Endothelial cell (in vitro differentiated cells): ENCODE measurements at regions not wholly inside any gene's neighbourhood (a gene's known extent, or its start where the extent isn't known, plus 50 kb on each side); places are given as distances from the start of the nearest gene placed in this dataset.

Source experiments
- DNase-seq: peaks from one replicate; pipeline ENCODE4 v3.0.0; 2021; ENCODE audit warnings: low spot score
- H3K27ac Mint-ChIP-seq: one replicate; pipeline ENCODE4 v1.8.0; 2021; ENCODE audit warnings: mixed read lengths, inconsistent platforms; ENCODE audit not compliant: unreplicated experiment
- H3K27me3 Mint-ChIP-seq: one replicate; pipeline ENCODE4 v1.8.0; 2021; ENCODE audit warnings: mild to moderate bottlenecking, moderate library complexity, mixed read lengths, inconsistent platforms; ENCODE audit not compliant: unreplicated experiment
- H3K36me3 Mint-ChIP-seq: one replicate; pipeline ENCODE4 v1.8.0; 2021; ENCODE audit warnings: mild to moderate bottlenecking, low read depth, mixed read lengths, inconsistent platforms; ENCODE audit not compliant: unreplicated experiment
- H3K4me1 Mint-ChIP-seq: one replicate; pipeline ENCODE4 v1.8.0; 2021; ENCODE audit warnings: mild to moderate bottlenecking, mixed read lengths, inconsistent platforms; ENCODE audit not compliant: unreplicated experiment
- H3K4me3 Mint-ChIP-seq: one replicate; pipeline ENCODE4 v1.8.0; 2021; ENCODE audit warnings: mild to moderate bottlenecking, mixed read lengths, inconsistent platforms; ENCODE audit not compliant: unreplicated experiment
- H3K9me3 Mint-ChIP-seq: one replicate; pipeline ENCODE4 v1.8.0; 2021; ENCODE audit warnings: mixed read lengths, inconsistent platforms; ENCODE audit not compliant: unreplicated experiment
- TF ChIP-seq, protein P1 (sequence below): fragments of 200-600 bp; sonication (generic); IDR thresholded peaks from one replicate; pipeline ENCODE4 v1.5.0; 2021; ENCODE audit warnings: antibody characterized with exemption; ENCODE audit not compliant: unreplicated experiment

GRCh38 chr2:184294831-184295230 lies 303.5 kb upstream of the ZNF804A start:
- Mint-ChIP-seq H3K9me3 (no peaks in the 10 kb centered on the region), H3K4me1 (no peaks in the 10 kb centered on the region), H3K27ac (no peak overlapping the region), H3K36me3 (no peaks in the 10 kb centered on the region), H3K4me3 (no peak overlapping the region), H3K27me3 (no peaks in the 10 kb centered on the region)
- no peak for DNase-seq
- TF ChIP-seq, protein P1, sequence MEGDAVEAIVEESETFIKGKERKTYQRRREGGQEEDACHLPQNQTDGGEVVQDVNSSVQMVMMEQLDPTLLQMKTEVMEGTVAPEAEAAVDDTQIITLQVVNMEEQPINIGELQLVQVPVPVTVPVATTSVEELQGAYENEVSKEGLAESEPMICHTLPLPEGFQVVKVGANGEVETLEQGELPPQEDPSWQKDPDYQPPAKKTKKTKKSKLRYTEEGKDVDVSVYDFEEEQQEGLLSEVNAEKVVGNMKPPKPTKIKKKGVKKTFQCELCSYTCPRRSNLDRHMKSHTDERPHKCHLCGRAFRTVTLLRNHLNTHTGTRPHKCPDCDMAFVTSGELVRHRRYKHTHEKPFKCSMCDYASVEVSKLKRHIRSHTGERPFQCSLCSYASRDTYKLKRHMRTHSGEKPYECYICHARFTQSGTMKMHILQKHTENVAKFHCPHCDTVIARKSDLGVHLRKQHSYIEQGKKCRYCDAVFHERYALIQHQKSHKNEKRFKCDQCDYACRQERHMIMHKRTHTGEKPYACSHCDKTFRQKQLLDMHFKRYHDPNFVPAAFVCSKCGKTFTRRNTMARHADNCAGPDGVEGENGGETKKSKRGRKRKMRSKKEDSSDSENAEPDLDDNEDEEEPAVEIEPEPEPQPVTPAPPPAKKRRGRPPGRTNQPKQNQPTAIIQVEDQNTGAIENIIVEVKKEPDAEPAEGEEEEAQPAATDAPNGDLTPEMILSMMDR, result no peak

DNA sequence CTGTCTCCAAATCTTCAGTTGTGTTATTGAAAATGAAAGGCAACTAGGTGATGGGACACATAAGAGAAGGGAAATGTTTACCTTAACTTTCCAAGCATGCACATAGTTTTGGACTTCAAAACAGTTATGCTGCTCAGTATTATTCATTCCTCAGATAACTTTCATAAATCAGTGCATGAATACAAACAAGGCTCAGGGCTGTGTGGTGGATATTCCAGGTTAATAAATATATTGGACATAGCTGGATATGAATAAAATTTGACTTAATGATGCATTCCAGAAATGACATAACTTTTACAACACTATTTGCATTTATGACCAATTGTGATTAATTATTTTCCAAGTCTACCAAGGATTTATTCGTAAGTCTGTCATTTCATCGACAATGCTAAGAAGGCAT lies 301.2 kb upstream of the ZNF804A start:
- DNase-seq, result no peak
- H3K36me3 Mint-ChIP-seq, result no peaks in the 10 kb centered on the region
- no peak overlapping the region for H3K4me3 Mint-ChIP-seq
- H3K27ac Mint-ChIP-seq, result no peak overlapping the region
- no peaks in the 10 kb centered on the region for H3K27me3 Mint-ChIP-seq
- no peaks in the 10 kb centered on the region for H3K4me1 Mint-ChIP-seq
- H3K9me3 Mint-ChIP-seq, result no peaks in the 10 kb centered on the region
- TF ChIP-seq, protein P1, result no peak

DNA sequence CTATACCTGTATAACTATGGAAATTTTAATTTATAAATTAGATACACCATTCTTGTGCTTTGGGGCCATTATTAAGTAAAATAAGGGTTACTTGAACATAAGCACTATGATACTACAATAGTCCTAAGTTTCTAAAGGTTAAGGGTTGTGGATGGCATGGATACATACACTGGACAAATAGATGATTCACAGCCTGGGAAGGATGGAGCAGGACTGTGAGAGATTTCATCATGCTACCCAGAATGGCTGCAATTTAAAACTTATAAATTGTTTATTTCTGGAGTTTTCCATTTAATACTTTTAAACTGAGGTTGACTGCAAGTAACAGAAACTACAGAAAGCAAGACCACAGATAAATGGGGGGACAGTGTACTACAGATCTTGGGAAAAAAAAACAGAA lies 295.8 kb upstream of the ZNF804A start:
- Mint-ChIP-seq H3K4me3 (no peak overlapping the region), H3K9me3 (no peaks in the 10 kb centered on the region), H3K27ac (no peak overlapping the region), H3K27me3 (no peaks in the 10 kb centered on the region), H3K36me3 (no peaks in the 10 kb centered on the region), H3K4me1 (no peaks in the 10 kb centered on the region)
- TF ChIP-seq, protein P1, result no peak
- DNase-seq, result no peak

DNA sequence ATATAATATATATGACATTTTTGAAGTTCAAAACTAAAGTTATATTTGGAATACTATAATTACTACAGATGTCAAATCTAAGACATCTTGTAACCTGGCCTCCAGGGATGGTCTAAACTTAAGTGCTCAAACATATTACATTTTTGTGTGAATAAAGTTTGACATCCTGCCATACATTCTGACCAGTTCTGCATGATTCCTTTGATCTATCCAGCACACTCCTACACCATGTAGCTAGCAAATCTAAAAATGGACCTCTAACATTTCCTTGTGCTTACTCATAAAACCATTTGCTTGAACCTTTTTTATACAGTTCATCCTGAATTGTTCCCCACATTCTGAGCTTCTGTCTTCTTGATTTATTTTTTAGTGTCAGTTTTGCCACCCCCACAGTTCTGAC lies 294.3 kb upstream of the ZNF804A start:
- no peak for DNase-seq
- no peak overlapping the region for H3K4me3 Mint-ChIP-seq
- H3K36me3 Mint-ChIP-seq, result no peaks in the 10 kb centered on the region
- TF ChIP-seq, protein P1, result no peak
- no peaks in the 10 kb centered on the region for H3K9me3 Mint-ChIP-seq
- H3K4me1 Mint-ChIP-seq, result no peaks in the 10 kb centered on the region
- H3K27ac Mint-ChIP-seq, result no peak overlapping the region
- H3K27me3 Mint-ChIP-seq, result no peaks in the 10 kb centered on the region

DNA sequence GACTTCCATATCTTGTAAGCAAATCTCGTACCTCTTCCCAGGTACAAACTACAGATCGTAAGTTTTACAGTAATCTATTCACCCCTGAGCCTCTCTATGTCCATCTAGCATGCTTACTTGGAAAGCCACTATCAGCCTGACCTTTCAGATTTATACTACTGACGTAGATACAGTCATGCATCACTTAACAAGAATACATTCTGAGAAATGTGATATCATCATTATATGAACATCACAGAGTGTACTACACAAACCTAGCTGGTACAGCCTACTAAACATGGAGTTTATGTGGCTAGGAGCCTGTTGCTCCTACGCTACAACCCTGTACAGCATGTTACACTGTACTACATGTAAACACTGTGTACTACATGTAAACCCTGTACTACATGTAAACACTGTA lies 293.2 kb upstream of the ZNF804A start:
- no peaks in the 10 kb centered on the region for H3K27me3 Mint-ChIP-seq
- no peak for DNase-seq
- no peak overlapping the region for H3K4me3 Mint-ChIP-seq
- no peaks in the 10 kb centered on the region for H3K9me3 Mint-ChIP-seq
- no peaks in the 10 kb centered on the region for H3K4me1 Mint-ChIP-seq
- no peak overlapping the region for H3K27ac Mint-ChIP-seq
- no peaks in the 10 kb centered on the region for H3K36me3 Mint-ChIP-seq
- TF ChIP-seq, protein P1, result no peak
